ENCODE measurements at regions not wholly inside any gene's neighbourhood (a gene's known extent, or its start where the extent isn't known, plus 50 kb on each side); places are given as distances from the start of the nearest gene placed in this dataset.

- TF ChIP-seq IRF5 (IDR thresholded peaks at IDR 0.05; ENCODE audit: borderline replicate concordance) (no peak), EZH2 (IDR thresholded peaks at IDR 0.05; ENCODE audit: borderline replicate concordance, control insufficient read depth, low read depth, low read length) (no peak), KLF5 (IDR thresholded peaks at IDR 0.05; ENCODE audit: partially characterized antibody) (no peak), E2F4 (IDR thresholded peaks at IDR 0.05; ENCODE audit: low read depth, low read length) (no peak), PBX3 (IDR thresholded peaks at IDR 0.05; ENCODE audit: insufficient replicate concordance, low read depth, low read length) (no peak), ZBED1 (IDR thresholded peaks at IDR 0.05; ENCODE audit: borderline replicate concordance) (no peak)
Measured at GRCh38 chr2:386406-387103, 98.7 kb upstream of the ALKAL2 start (continued).

- WGBS (ENCODE audit: insufficient coverage, insufficient replicate concordance, low lambda C conversion rate, missing lambda C conversion rate), result 22% methylated on average over 6 of the region's 6 CpGs
- ATAC-seq (no peak), FAIRE-seq (no peak), DNase-seq (ENCODE audit: low read depth, low spot score) (no peak)
- Histone ChIP-seq H3K4me1 (ENCODE audit: control insufficient read depth, insufficient read depth, low read length) (no peaks in the 10 kb centered on the region), H4K20me1 (ENCODE audit: control insufficient read depth, insufficient read depth) (no peaks in the 10 kb centered on the region), H3K27ac (ENCODE audit: control insufficient read depth, insufficient read depth) (no peak overlapping the region), H2AFZ (ENCODE audit: control insufficient read depth, low read depth, low read length) (no peak overlapping the region), H3K27me3 (replicated peaks in 1 of 2; ENCODE audit: control insufficient read depth in 2 of 2, insufficient read depth in 2 of 2, low read length in 1 of 2) (no peaks in the 10 kb centered on the region), H3K9ac (ENCODE audit: control insufficient read depth, insufficient read depth, low read length) (no peak overlapping the region), H3K79me2 (ENCODE audit: control insufficient read depth, insufficient read depth, low read length) (no peaks in the 10 kb centered on the region), H3K4me2 (ENCODE audit: control insufficient read depth, insufficient read depth) (no peak overlapping the region), H3K4me3 (no peak overlapping the region), H3K9me3 (replicated peaks; ENCODE audit: control insufficient read depth, insufficient read depth, low read length) (no peaks in the 10 kb centered on the region), H3K36me3 (ENCODE audit: control insufficient read depth in 2 of 2, insufficient read depth in 2 of 2, low read length in 1 of 2) (no peaks in the 10 kb centered on the region)
- BruUV-seq (replicated peaks), result no TSS peak
- ChIA-PET CTCF (no interaction called here), SMC1A (ENCODE audit: uncharacterized antibody, unreplicated experiment) (no interaction called here), POLR2A (no interaction called here), RAD21 (ENCODE audit: unreplicated experiment) (no interaction called here)
- intact Hi-C loops (cut with micrococcal nuclease; ENCODE audit: unreplicated experiment), result no loop called here
- TF ChIP-seq CEBPB (IDR thresholded peaks at IDR 0.05; ENCODE audit: borderline replicate concordance in 1 of 2, low read depth in 2 of 2, low read length in 2 of 2), result no peak
- no peak for TF ChIP-seq RBBP5 (conservative IDR thresholded peaks at IDR 0.05)
- TF ChIP-seq BRCA1 (IDR thresholded peaks at IDR 0.05; ENCODE audit: low read depth, low read length), result no peak
- TF ChIP-seq ETV6 (conservative IDR thresholded peaks at IDR 0.05 in 1 of 2, IDR thresholded peaks at IDR 0.05 in 1 of 2; ENCODE audit: borderline replicate concordance in 1 of 2, low read depth in 1 of 2), result no peak
- in situ Hi-C loops (cut with MboI), result no loop called here
Measured at GRCh38 chr2:385785-386184, 97.9 kb upstream of the ALKAL2 start.

Measured in GM12878 (cell line).